Uterus (tissue), 3 donors: ENCODE measurements at regions not wholly inside any gene's neighbourhood (a gene's known extent, or its start where the extent isn't known, plus 50 kb on each side); places are given as distances from the start of the nearest gene placed in this dataset.

Experiments used
- DNase-seq, 2 donors: peaks; one replicate each; pipeline ENCODE4 v3.0.0-alpha.2; 2019 to 2020
- H3K27ac ChIP-seq, 2 donors: fragments of 200-600 bp; sonication (generic); 1 replicate in 1 of 2; 2 replicates in 1 of 2; pipeline ENCODE4 v1.5.1; 2016 to 2018
- H3K27me3 ChIP-seq, 2 donors: fragments of 200-600 bp; sonication (generic); one replicate each; pipeline ENCODE4 v1.5.1; 2018 to 2019; ENCODE audit warnings: control low read depth in 1 of 2
- H3K36me3 ChIP-seq, 2 donors: fragments of 200-600 bp; sonication (generic); one replicate each; pipeline ENCODE4 v1.5.1; 2019; ENCODE audit warnings: control low read depth in 1 of 2
- H3K4me1 ChIP-seq, 2 donors: fragments of 200-600 bp; sonication (generic); one replicate each; pipeline ENCODE4 v1.5.1; 2018 to 2019; ENCODE audit warnings: control low read depth in 1 of 2
- H3K4me3 ChIP-seq, 2 donors: fragments of 200-600 bp; sonication (generic); 1 replicate in 1 of 2; 2 replicates in 1 of 2; pipeline ENCODE4 v1.5.1; 2018 to 2019; ENCODE audit warnings: mild to moderate bottlenecking in 1 of 2
- H3K9me3 ChIP-seq, 2 donors: fragments of 200-600 bp; sonication (generic); one replicate each; pipeline ENCODE4 v1.5.1; 2019; ENCODE audit warnings: control low read depth in 1 of 2
- CTCF ChIP-seq, 4 experiments: fragments of 200-600 bp in 2 of 4; fragments of 450-650 bp in 2 of 4; sonication (generic) in 2 of 4; IDR thresholded peaks; one replicate each; pipeline ENCODE4 v1.5.1; 2016 to 2019; ENCODE audit warnings: antibody characterized with exemption in 4 of 4, mild to moderate bottlenecking in 2 of 4, moderate library complexity in 1 of 4
- POLR2A ChIP-seq, 2 donors: fragments of 450-650 bp; IDR thresholded peaks; one replicate each; pipeline ENCODE4 v1.6.1; 2016; ENCODE audit warnings: antibody characterized with exemption in 2 of 2, mild to moderate bottlenecking in 1 of 2, moderate library complexity in 1 of 2
- intact Hi-C: fragments of 100-400 bp; cut with DNase I; formaldehyde crosslinking; loops from one replicate; pipeline ENCODE4 v1.15.1; 2023; ENCODE audit warnings: low total_unique reads
- donor health status: DM: yes; HTN: yes; CAD: no.

GRCh38 chr2:6782517-6783237, 83.0 kb downstream of the CMPK2 start:
- Histone ChIP-seq H3K36me3 (no peaks in the 10 kb centered on the region), H3K27me3 (no peaks in the 10 kb centered on the region), H3K4me1 (no peaks in the 10 kb centered on the region), H3K9me3 (no peaks in the 10 kb centered on the region), H3K27ac (no peak overlapping the region), H3K4me3 (no peak overlapping the region)
- no peak for TF ChIP-seq POLR2A (IDR thresholded peaks at IDR 0.05)
- TF ChIP-seq CTCF (IDR thresholded peaks at IDR 0.05) = no peak
- no peak for DNase-seq
- intact Hi-C loops = no loop called here

GRCh38 chr2:6783238-6783614, 82.5 kb downstream of the CMPK2 start:
- DNase-seq = no peak
- H3K9me3 ChIP-seq = no peaks in the 10 kb centered on the region
- no peaks in the 10 kb centered on the region for H3K27me3 ChIP-seq
- H3K4me1 ChIP-seq = no peaks in the 10 kb centered on the region
- no peak overlapping the region for H3K27ac ChIP-seq
- no peak overlapping the region for H3K4me3 ChIP-seq
- intact Hi-C loops = no loop called here
- H3K36me3 ChIP-seq = no peaks in the 10 kb centered on the region
- TF ChIP-seq POLR2A (IDR thresholded peaks at IDR 0.05) (no peak), CTCF (IDR thresholded peaks at IDR 0.05) (no peak)

GRCh38 chr2:6784291-6784690, 81.4 kb downstream of the CMPK2 start:
- no peaks in the 10 kb centered on the region for H3K27me3 ChIP-seq
- no peak overlapping the region for H3K27ac ChIP-seq
- no peak overlapping the region for H3K4me3 ChIP-seq
- H3K4me1 ChIP-seq = no peaks in the 10 kb centered on the region
- DNase-seq = no peak
- no peak for TF ChIP-seq POLR2A (IDR thresholded peaks at IDR 0.05)
- no peak for TF ChIP-seq CTCF (IDR thresholded peaks at IDR 0.05)
- no peaks in the 10 kb centered on the region for H3K36me3 ChIP-seq
- H3K9me3 ChIP-seq = no peaks in the 10 kb centered on the region
- intact Hi-C loops = no loop called here

- H3K36me3 ChIP-seq = no peaks in the 10 kb centered on the region
- DNase-seq = no peak
- intact Hi-C loops = no loop called here
- H3K27me3 ChIP-seq = no peaks in the 10 kb centered on the region
- no peak overlapping the region for H3K27ac ChIP-seq
- no peak overlapping the region for H3K4me3 ChIP-seq
- H3K4me1 ChIP-seq = no peaks in the 10 kb centered on the region
- no peaks in the 10 kb centered on the region for H3K9me3 ChIP-seq
- TF ChIP-seq POLR2A (IDR thresholded peaks at IDR 0.05) (no peak), CTCF (IDR thresholded peaks at IDR 0.05) (no peak)
Measured at GRCh38 chr2:6785493-6785892, 80.2 kb downstream of the CMPK2 start.

GRCh38 chr2:6787376-6787775, 78.3 kb downstream of the CMPK2 start:
- intact Hi-C loops = no loop called here
- Histone ChIP-seq H3K9me3 (no peaks in the 10 kb centered on the region), H3K27me3 (no peaks in the 10 kb centered on the region)

More at GRCh38 chr2:6787376-6787775, 78.3 kb downstream of the CMPK2 start:
- TF ChIP-seq CTCF (IDR thresholded peaks at IDR 0.05) = no peak
- no peak for TF ChIP-seq POLR2A (IDR thresholded peaks at IDR 0.05)
- H3K27ac ChIP-seq = no peak overlapping the region
- H3K4me3 ChIP-seq = no peak overlapping the region
- no peaks in the 10 kb centered on the region for H3K4me1 ChIP-seq
- no peak for DNase-seq
- H3K36me3 ChIP-seq = no peaks in the 10 kb centered on the region
